SK-N-SH (cell line): ENCODE measurements at regions not wholly inside any gene's neighbourhood (a gene's known extent, or its start where the extent isn't known, plus 50 kb on each side); places are given as distances from the start of the nearest gene placed in this dataset.

Source experiments
- CTCF ChIP-seq: fragments of 200-600 bp; sonication (generic); IDR thresholded peaks from 2 replicates; pipeline ENCODE4 v1.6.1; 2017; ENCODE audit warnings: antibody characterized with exemption, mild to moderate bottlenecking, moderate library complexity
- EZH2phosphoT487 ChIP-seq: fragments of 200-600 bp; sonication (generic); IDR thresholded peaks from 2 replicates; pipeline ENCODE4 v1.6.1; 2017; ENCODE audit warnings: low read depth, mixed run types, mild to moderate bottlenecking, antibody characterized with exemption, moderate library complexity, borderline replicate concordance
- POLR2AphosphoS5 ChIP-seq: IDR thresholded peaks from 2 replicates; pipeline ENCODE4 v1.6.1; 2012; ENCODE audit warnings: low read depth, low read length
- RAD21 ChIP-seq: IDR thresholded peaks from 2 replicates; pipeline ENCODE4 v1.6.1; 2012; ENCODE audit warnings: mild to moderate bottlenecking, low read length
- TF ChIP-seq, protein P1 (sequence below): IDR thresholded peaks from 2 replicates; pipeline ENCODE4 v1.6.1; 2012; ENCODE audit warnings: mild to moderate bottlenecking, low read depth, low read length, moderate library complexity

DNA sequence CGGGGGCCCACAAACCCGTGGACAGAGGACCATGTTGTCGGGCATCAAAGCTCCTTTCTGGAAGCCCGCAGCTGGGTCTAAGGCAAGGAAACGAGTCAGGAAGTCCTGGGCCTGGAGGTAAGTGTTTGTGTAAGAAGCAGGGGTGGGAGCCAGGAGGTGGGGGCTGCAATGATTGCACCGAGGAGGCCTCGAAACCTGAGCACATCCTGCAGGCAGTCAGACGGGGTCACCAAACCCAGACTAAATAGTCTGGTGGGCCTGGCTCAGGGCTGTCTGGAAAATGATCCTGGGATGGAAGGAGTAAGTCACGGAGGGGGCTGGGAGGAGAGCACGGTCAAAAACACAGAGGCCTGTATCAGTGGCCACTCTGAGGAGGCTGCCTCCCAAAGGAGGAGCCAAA lies 539.2 kb downstream of the MN1 start:
- TF ChIP-seq CTCF (no peak), EZH2phosphoT487 (no peak), RAD21 (no peak), POLR2AphosphoS5 (no peak)
- TF ChIP-seq, protein P1, sequence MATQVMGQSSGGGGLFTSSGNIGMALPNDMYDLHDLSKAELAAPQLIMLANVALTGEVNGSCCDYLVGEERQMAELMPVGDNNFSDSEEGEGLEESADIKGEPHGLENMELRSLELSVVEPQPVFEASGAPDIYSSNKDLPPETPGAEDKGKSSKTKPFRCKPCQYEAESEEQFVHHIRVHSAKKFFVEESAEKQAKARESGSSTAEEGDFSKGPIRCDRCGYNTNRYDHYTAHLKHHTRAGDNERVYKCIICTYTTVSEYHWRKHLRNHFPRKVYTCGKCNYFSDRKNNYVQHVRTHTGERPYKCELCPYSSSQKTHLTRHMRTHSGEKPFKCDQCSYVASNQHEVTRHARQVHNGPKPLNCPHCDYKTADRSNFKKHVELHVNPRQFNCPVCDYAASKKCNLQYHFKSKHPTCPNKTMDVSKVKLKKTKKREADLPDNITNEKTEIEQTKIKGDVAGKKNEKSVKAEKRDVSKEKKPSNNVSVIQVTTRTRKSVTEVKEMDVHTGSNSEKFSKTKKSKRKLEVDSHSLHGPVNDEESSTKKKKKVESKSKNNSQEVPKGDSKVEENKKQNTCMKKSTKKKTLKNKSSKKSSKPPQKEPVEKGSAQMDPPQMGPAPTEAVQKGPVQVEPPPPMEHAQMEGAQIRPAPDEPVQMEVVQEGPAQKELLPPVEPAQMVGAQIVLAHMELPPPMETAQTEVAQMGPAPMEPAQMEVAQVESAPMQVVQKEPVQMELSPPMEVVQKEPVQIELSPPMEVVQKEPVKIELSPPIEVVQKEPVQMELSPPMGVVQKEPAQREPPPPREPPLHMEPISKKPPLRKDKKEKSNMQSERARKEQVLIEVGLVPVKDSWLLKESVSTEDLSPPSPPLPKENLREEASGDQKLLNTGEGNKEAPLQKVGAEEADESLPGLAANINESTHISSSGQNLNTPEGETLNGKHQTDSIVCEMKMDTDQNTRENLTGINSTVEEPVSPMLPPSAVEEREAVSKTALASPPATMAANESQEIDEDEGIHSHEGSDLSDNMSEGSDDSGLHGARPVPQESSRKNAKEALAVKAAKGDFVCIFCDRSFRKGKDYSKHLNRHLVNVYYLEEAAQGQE, result no peak
